Cardiac muscle cell (in vitro differentiated cells and primary cell): ENCODE measurements at regions not wholly inside any gene's neighbourhood (a gene's known extent, or its start where the extent isn't known, plus 50 kb on each side); places are given as distances from the start of the nearest gene placed in this dataset.
A peak's percentile ranks its signal among the peaks of the same experiment; 100 is the strongest.

Experiments
- DNase-seq, 2 donors: peaks; one replicate each; pipeline versions ENCODE4 v3.0.0 to v3.0.0-alpha.2; 2010 to 2017; ENCODE audit warnings: low read depth in 1 of 2, low spot score in 1 of 2
- H3K27ac ChIP-seq: fragments of 200-600 bp; sonication (generic); 2 replicates; pipeline ENCODE4 v1.5.1; 2016
- H3K27me3 ChIP-seq: fragments of 200-600 bp; sonication (generic); 2 replicates; pipeline ENCODE4 v1.6.0; 2016; ENCODE audit warnings: control low read depth
- H3K36me3 ChIP-seq: fragments of 200-600 bp; sonication (generic); 2 replicates; pipeline ENCODE4 v1.5.1; 2016; ENCODE audit warnings: control low read depth
- H3K4me1 ChIP-seq: fragments of 200-600 bp; sonication (generic); 2 replicates; pipeline ENCODE4 v1.8.1; 2017; ENCODE audit warnings: low read depth, mild to moderate bottlenecking, mixed run types
- H3K4me3 ChIP-seq: fragments of 200-600 bp; sonication (generic); 2 replicates; pipeline ENCODE4 v1.5.1; 2016; ENCODE audit warnings: mild to moderate bottlenecking
- H3K9me3 ChIP-seq: fragments of 200-600 bp; sonication (generic); 2 replicates; pipeline ENCODE4 v1.5.1; 2017; ENCODE audit warnings: low read depth, mild to moderate bottlenecking, control low read depth
- CTCF ChIP-seq: IDR thresholded peaks from 2 replicates; pipeline ENCODE4 v1.5.1; 2012; ENCODE audit warnings: low read depth, mild to moderate bottlenecking, low read length

GRCh38 chr5:40220260-40220659, 459.5 kb upstream of the PTGER4 start:
- no peaks in the 10 kb centered on the region for H3K27me3 ChIP-seq
- no peaks in the 10 kb centered on the region for H3K9me3 ChIP-seq
- H3K36me3 ChIP-seq: no peaks in the 10 kb centered on the region
- H3K27ac ChIP-seq: no peak overlapping the region
- H3K4me1 ChIP-seq: peaks cover 6% of the 10 kb centered on the region
- peak in 1 of 2 donors; percentile 51 for DNase-seq
- TF ChIP-seq CTCF: no peak
- no peak overlapping the region for H3K4me3 ChIP-seq

- H3K36me3 ChIP-seq: no peaks in the 10 kb centered on the region
- peaks cover 6% of the 10 kb centered on the region for H3K4me1 ChIP-seq
- no peak overlapping the region for H3K27ac ChIP-seq
- no peaks in the 10 kb centered on the region for H3K27me3 ChIP-seq
- no peak overlapping the region for H3K4me3 ChIP-seq
- TF ChIP-seq CTCF: no peak
- no peak for DNase-seq
- H3K9me3 ChIP-seq: no peaks in the 10 kb centered on the region
Measured at GRCh38 chr5:40217553-40217952, 462.2 kb upstream of the PTGER4 start.

GRCh38 chr5:40210694-40211093, 469.0 kb upstream of the PTGER4 start:
- Histone ChIP-seq H3K27me3 (no peaks in the 10 kb centered on the region), H3K36me3 (no peaks in the 10 kb centered on the region), H3K4me3 (no peak overlapping the region), H3K9me3 (no peaks in the 10 kb centered on the region), H3K27ac (no peak overlapping the region), H3K4me1 (no peaks in the 10 kb centered on the region)
- no peak for TF ChIP-seq CTCF
- no peak for DNase-seq

- no peaks in the 10 kb centered on the region for H3K27me3 ChIP-seq
- no peak for DNase-seq
Measured at GRCh38 chr5:40206030-40206429, 473.7 kb upstream of the PTGER4 start.

GRCh38 chr5:40204144-40204543, 475.6 kb upstream of the PTGER4 start:
- no peak overlapping the region for H3K27ac ChIP-seq
- H3K27me3 ChIP-seq: no peaks in the 10 kb centered on the region
- no peak for TF ChIP-seq CTCF
- no peaks in the 10 kb centered on the region for H3K9me3 ChIP-seq
- no peak for DNase-seq
- no peaks in the 10 kb centered on the region for H3K36me3 ChIP-seq
- H3K4me1 ChIP-seq: no peaks in the 10 kb centered on the region
- H3K4me3 ChIP-seq: no peak overlapping the region

More at GRCh38 chr5:40206030-40206429, 473.7 kb upstream of the PTGER4 start:
- H3K4me1 ChIP-seq: no peaks in the 10 kb centered on the region
- no peak for TF ChIP-seq CTCF
- no peak overlapping the region for H3K27ac ChIP-seq
- no peaks in the 10 kb centered on the region for H3K36me3 ChIP-seq
- H3K4me3 ChIP-seq: no peak overlapping the region
- H3K9me3 ChIP-seq: no peaks in the 10 kb centered on the region
